Activated naive CD4-positive, alpha-beta T cell treated with anti-CD3 and anti-CD28 coated beads, Interleukin-2, amount 50 U/mL, for 72 hours (primary cell): ENCODE measurements at regions not wholly inside any gene's neighbourhood (a gene's known extent, or its start where the extent isn't known, plus 50 kb on each side); places are given as distances from the start of the nearest gene placed in this dataset.

ENCODE experiments used
- ATAC-seq, 2 donors: fragments of 150-1000 bp; cut with Tn5 transposase; 2 replicates each; pipeline ENCODE4 v1.10.0; 2021; ENCODE audit warnings: mild to moderate bottlenecking in 2 of 2, moderate library complexity in 2 of 2
- DNase-seq, 2 donors: peaks; one replicate each; pipeline ENCODE4 v3.0.0; 2021 to 2022; ENCODE audit warnings: low spot score in 2 of 2
- H3K27ac Mint-ChIP-seq, 2 donors: one replicate each; pipeline ENCODE4 v1.8.0; 2022; ENCODE audit warnings: mild to moderate bottlenecking in 2 of 2, mixed read lengths in 2 of 2
- H3K36me3 Mint-ChIP-seq, 2 donors: one replicate each; pipeline ENCODE4 v1.8.0; 2022; ENCODE audit warnings: mixed read lengths in 2 of 2
- H3K9me3 Mint-ChIP-seq, 2 donors: one replicate each; pipeline ENCODE4 v1.8.0; 2022; ENCODE audit warnings: mixed read lengths in 2 of 2

GRCh38 chr5:109589239-109589638 lies 100.5 kb upstream of the MAN2A1 start:
- Mint-ChIP-seq H3K36me3 (no peaks in the 10 kb centered on the region), H3K9me3 (no peaks in the 10 kb centered on the region), H3K27ac (no peak overlapping the region)
- ATAC-seq, result no peak
- no peak for DNase-seq

GRCh38 chr5:109588281-109589035 lies 101.3 kb upstream of the MAN2A1 start:
- DNase-seq (no peak), ATAC-seq (no peak)
- no peak overlapping the region for H3K27ac Mint-ChIP-seq
- H3K9me3 Mint-ChIP-seq, result no peaks in the 10 kb centered on the region
- H3K36me3 Mint-ChIP-seq, result no peaks in the 10 kb centered on the region

- no peak for DNase-seq
- Mint-ChIP-seq H3K9me3 (no peaks in the 10 kb centered on the region), H3K27ac (no peak overlapping the region), H3K36me3 (no peaks in the 10 kb centered on the region)
- ATAC-seq, result no peak
Observed at GRCh38 chr5:109584986-109585599, 104.6 kb upstream of the MAN2A1 start.

- no peak for DNase-seq
- ATAC-seq, result no peak
- Mint-ChIP-seq H3K9me3 (no peaks in the 10 kb centered on the region), H3K27ac (no peak overlapping the region), H3K36me3 (no peaks in the 10 kb centered on the region)
Observed at GRCh38 chr5:109580225-109580624, 109.5 kb upstream of the MAN2A1 start.

GRCh38 chr5:109575506-109575905 lies 114.2 kb upstream of the MAN2A1 start:
- DNase-seq (no peak), ATAC-seq (no peak)
- no peaks in the 10 kb centered on the region for H3K36me3 Mint-ChIP-seq
- no peaks in the 10 kb centered on the region for H3K9me3 Mint-ChIP-seq
- H3K27ac Mint-ChIP-seq, result no peak overlapping the region

- no peaks in the 10 kb centered on the region for H3K36me3 Mint-ChIP-seq
- DNase-seq (no peak), ATAC-seq (no peak)
- H3K27ac Mint-ChIP-seq, result no peak overlapping the region
- no peaks in the 10 kb centered on the region for H3K9me3 Mint-ChIP-seq
Observed at GRCh38 chr5:109574985-109575384, 114.7 kb upstream of the MAN2A1 start.

- H3K36me3 Mint-ChIP-seq, result no peaks in the 10 kb centered on the region
- ATAC-seq (no peak), DNase-seq (no peak)
- no peaks in the 10 kb centered on the region for H3K9me3 Mint-ChIP-seq
- no peak overlapping the region for H3K27ac Mint-ChIP-seq
Observed at GRCh38 chr5:109573766-109574165, 116.0 kb upstream of the MAN2A1 start.

GRCh38 chr5:109573256-109573655 lies 116.5 kb upstream of the MAN2A1 start:
- DNase-seq, result no peak
- no peaks in the 10 kb centered on the region for H3K36me3 Mint-ChIP-seq

GRCh38 chr5:109571785-109572184 lies 117.9 kb upstream of the MAN2A1 start:
- no peaks in the 10 kb centered on the region for H3K36me3 Mint-ChIP-seq
- no peaks in the 10 kb centered on the region for H3K9me3 Mint-ChIP-seq
- ATAC-seq (no peak), DNase-seq (no peak)
- H3K27ac Mint-ChIP-seq, result no peak overlapping the region

More at GRCh38 chr5:109573256-109573655, 116.5 kb upstream of the MAN2A1 start:
- Mint-ChIP-seq H3K27ac (no peak overlapping the region), H3K9me3 (no peaks in the 10 kb centered on the region)
- no peak for ATAC-seq

- Mint-ChIP-seq H3K36me3 (no peaks in the 10 kb centered on the region), H3K27ac (no peak overlapping the region), H3K9me3 (no peaks in the 10 kb centered on the region)
- DNase-seq (no peak), ATAC-seq (no peak)
Observed at GRCh38 chr5:109570362-109570874, 119.3 kb upstream of the MAN2A1 start.

- DNase-seq (no peak), ATAC-seq (no peak)
- H3K9me3 Mint-ChIP-seq, result no peaks in the 10 kb centered on the region
Observed at GRCh38 chr5:109567374-109568044, 122.2 kb upstream of the MAN2A1 start.

GRCh38 chr5:109566361-109566760 lies 123.4 kb upstream of the MAN2A1 start:
- no peak for ATAC-seq
- Mint-ChIP-seq H3K9me3 (no peaks in the 10 kb centered on the region), H3K36me3 (no peaks in the 10 kb centered on the region), H3K27ac (no peak overlapping the region)
- DNase-seq, result no peak

More at GRCh38 chr5:109567374-109568044, 122.2 kb upstream of the MAN2A1 start:
- H3K36me3 Mint-ChIP-seq, result no peaks in the 10 kb centered on the region
- H3K27ac Mint-ChIP-seq, result no peak overlapping the region

- no peak for ATAC-seq
Observed at GRCh38 chr5:109563739-109564138, 126.0 kb upstream of the MAN2A1 start.

GRCh38 chr5:109563189-109563588 lies 126.5 kb upstream of the MAN2A1 start:
- ATAC-seq, result no peak
- no peak for DNase-seq
- Mint-ChIP-seq H3K27ac (no peak overlapping the region), H3K9me3 (no peaks in the 10 kb centered on the region), H3K36me3 (no peaks in the 10 kb centered on the region)

More at GRCh38 chr5:109563739-109564138, 126.0 kb upstream of the MAN2A1 start:
- no peaks in the 10 kb centered on the region for H3K9me3 Mint-ChIP-seq
- H3K36me3 Mint-ChIP-seq, result no peaks in the 10 kb centered on the region
- no peak overlapping the region for H3K27ac Mint-ChIP-seq
- DNase-seq, result no peak

GRCh38 chr5:109562441-109562840 lies 127.3 kb upstream of the MAN2A1 start:
- no peak overlapping the region for H3K27ac Mint-ChIP-seq
- H3K9me3 Mint-ChIP-seq, result no peaks in the 10 kb centered on the region

GRCh38 chr5:109561447-109561846 lies 128.3 kb upstream of the MAN2A1 start:
- H3K9me3 Mint-ChIP-seq, result no peaks in the 10 kb centered on the region
- ATAC-seq (no peak), DNase-seq (no peak)
- no peaks in the 10 kb centered on the region for H3K36me3 Mint-ChIP-seq
- no peak overlapping the region for H3K27ac Mint-ChIP-seq

More at GRCh38 chr5:109562441-109562840, 127.3 kb upstream of the MAN2A1 start:
- DNase-seq, result no peak
- no peak for ATAC-seq
- H3K36me3 Mint-ChIP-seq, result no peaks in the 10 kb centered on the region

GRCh38 chr5:109560554-109560953 lies 129.2 kb upstream of the MAN2A1 start:
- Mint-ChIP-seq H3K36me3 (no peaks in the 10 kb centered on the region), H3K27ac (no peak overlapping the region), H3K9me3 (no peaks in the 10 kb centered on the region)
- DNase-seq (no peak), ATAC-seq (no peak)
